Astrocyte of the cerebellum (primary cell): ENCODE measurements at regions not wholly inside any gene's neighbourhood (a gene's known extent, or its start where the extent isn't known, plus 50 kb on each side); places are given as distances from the start of the nearest gene placed in this dataset.
A peak's percentile ranks its signal among the peaks of the same experiment; 100 is the strongest.

Experiments
- DNase-seq: peaks from one replicate; pipeline ENCODE4 v3.0.0-alpha.2; 2011; ENCODE audit warnings: low read depth
- H3K4me3 ChIP-seq: 2 replicates; pipeline ENCODE4 v1.5.1; 2011; ENCODE audit warnings: mild to moderate bottlenecking, low read depth, low read length, moderate library complexity
- CTCF ChIP-seq: IDR thresholded peaks from 2 replicates; pipeline ENCODE4 v1.5.1; 2012; ENCODE audit warnings: low read length, low read depth, moderate library complexity, mild to moderate bottlenecking; ENCODE audit errors: missing control alignments
- in situ Hi-C: cut with HindIII; loops from 2 replicates; pipeline ENCODE4 v1.10.0; 2017; ENCODE audit warnings: low sequenced_read_pairs

GRCh38 chr6:126640356-126640755 lies 300.4 kb downstream of the CENPW start:
- no peak overlapping the region for H3K4me3 ChIP-seq
- TF ChIP-seq CTCF = no peak
- DNase-seq = no peak
- in situ Hi-C loops = no loop called here

- no peak for DNase-seq
- in situ Hi-C loops = no loop called here
Measured at GRCh38 chr6:126640921-126641320, 301.0 kb downstream of the CENPW start.

GRCh38 chr6:126641641-126642040 lies 301.7 kb downstream of the CENPW start:
- in situ Hi-C loops = no loop called here
- H3K4me3 ChIP-seq = no peak overlapping the region
- no peak for DNase-seq
- TF ChIP-seq CTCF = no peak

More at GRCh38 chr6:126640921-126641320, 301.0 kb downstream of the CENPW start:
- no peak for TF ChIP-seq CTCF
- H3K4me3 ChIP-seq = no peak overlapping the region

GRCh38 chr6:126643352-126643751 lies 303.4 kb downstream of the CENPW start:
- no peak overlapping the region for H3K4me3 ChIP-seq
- TF ChIP-seq CTCF = no peak
- in situ Hi-C loops = no loop called here
- DNase-seq = no peak

GRCh38 chr6:126650931-126651330 lies 311.0 kb downstream of the CENPW start:
- in situ Hi-C loops = no loop called here
- DNase-seq = peak; percentile 59
- H3K4me3 ChIP-seq = no peak overlapping the region

GRCh38 chr6:126657561-126658175 lies 317.8 kb downstream of the CENPW start:
- peak; percentile 61 for TF ChIP-seq CTCF
- peak; percentile 42 for DNase-seq
- in situ Hi-C loops = no loop called here
- H3K4me3 ChIP-seq = no peak overlapping the region

More at GRCh38 chr6:126650931-126651330, 311.0 kb downstream of the CENPW start:
- TF ChIP-seq CTCF = no peak
